A673 (cell line): ENCODE measurements at regions not wholly inside any gene's neighbourhood (a gene's known extent, or its start where the extent isn't known, plus 50 kb on each side); places are given as distances from the start of the nearest gene placed in this dataset.

Experiments used
- BruUV-seq: library from RNA; stranded (reverse); fragments of 400-500 nt; replicated peaks from 2 replicates; lab custom pipeline; 2021; lab: Mats Ljungman, UMichigan
- CTCF ChIA-PET: fragments of 300-600 bp; sonication (Branson Sonifier 250); formaldehyde crosslinking; loops from one replicate; lab custom pipeline; 2022; ENCODE audit warnings: antibody characterized with exemption; lab: Charles Lee
- POLR2A ChIA-PET: fragments of 300-600 bp; sonication (Branson Sonifier 250); formaldehyde crosslinking; loops from one replicate; lab custom pipeline; 2022; ENCODE audit warnings: antibody characterized with exemption; ENCODE audit not compliant: low non-redundant PET; lab: Charles Lee
- DNase-seq: peaks from one replicate; pipeline ENCODE4 v3.0.0-alpha.2; 2015; ENCODE audit warnings: low spot score
- H3K27ac ChIP-seq: fragments of 200-600 bp; sonication (generic); 2 replicates; pipeline ENCODE4 v1.5.1; 2016; ENCODE audit warnings: mixed run types, low read depth, mild to moderate bottlenecking, mixed read lengths, antibody characterized with exemption, low read length; ENCODE audit not compliant: poor library complexity, severe bottlenecking
- H3K27me3 ChIP-seq: fragments of 200-600 bp; sonication (generic); replicated peaks from 2 replicates; pipeline ENCODE4 v1.6.1; 2017; ENCODE audit warnings: mixed run types, low read depth, mild to moderate bottlenecking, mixed read lengths, antibody characterized with exemption, low read length; ENCODE audit not compliant: insufficient read depth, poor library complexity
- H3K36me3 ChIP-seq: fragments of 200-600 bp; sonication (generic); 2 replicates; pipeline ENCODE4 v1.6.1; 2016; ENCODE audit warnings: mixed run types, mild to moderate bottlenecking, mixed read lengths, antibody characterized with exemption, low read length; ENCODE audit not compliant: insufficient read depth, poor library complexity, severe bottlenecking
- H3K4me1 ChIP-seq: fragments of 200-600 bp; sonication (generic); 2 replicates; pipeline ENCODE4 v1.6.1; 2017; ENCODE audit warnings: mixed run types, mild to moderate bottlenecking, mixed read lengths, antibody characterized with exemption, low read length; ENCODE audit not compliant: insufficient read depth, poor library complexity, severe bottlenecking
- H3K4me3 ChIP-seq: fragments of 200-600 bp; sonication (generic); 2 replicates; pipeline ENCODE4 v1.5.1; 2016; ENCODE audit warnings: low read depth, mixed run types, mild to moderate bottlenecking, mixed read lengths, low read length; ENCODE audit not compliant: poor library complexity, severe bottlenecking
- H3K9me3 ChIP-seq: fragments of 200-600 bp; sonication (generic); 2 replicates; pipeline ENCODE4 v1.6.1; 2016; ENCODE audit warnings: mixed run types, low read depth, mild to moderate bottlenecking, mixed read lengths, antibody characterized with exemption, low read length; ENCODE audit not compliant: poor library complexity, severe bottlenecking
- CTCF ChIP-seq: fragments of 300-800, 200-600 bp; sonication (generic); conservative IDR thresholded peaks from 2 replicates; pipeline ENCODE4 v1.5.1; 2017; ENCODE audit warnings: low read depth, mild to moderate bottlenecking, antibody characterized with exemption, low read length, moderate library complexity, mixed read lengths
- EZH2 ChIP-seq: fragments of 200-600 bp; sonication (generic); IDR thresholded peaks from 2 replicates; pipeline ENCODE4 v1.6.1; 2017; ENCODE audit warnings: borderline replicate concordance, low read depth, mild to moderate bottlenecking, mixed read lengths, antibody characterized with exemption, low read length; ENCODE audit not compliant: poor library complexity, severe bottlenecking
- intact Hi-C: fragments of 100-400 bp; cut with micrococcal nuclease; formaldehyde crosslinking; loops from one replicate; pipeline ENCODE4 v1.10.0; 2022; ENCODE audit not compliant: unreplicated experiment

GRCh38 chr3:6734395-6734746 lies 126.5 kb upstream of the GRM7 start:
- H3K27me3 ChIP-seq = no peaks in the 10 kb centered on the region
- H3K4me3 ChIP-seq = no peak overlapping the region
- no peak for TF ChIP-seq CTCF
- no peak for TF ChIP-seq EZH2
- H3K36me3 ChIP-seq = no peaks in the 10 kb centered on the region
- H3K9me3 ChIP-seq = peaks cover under 1% of the 10 kb centered on the region
- DNase-seq = no peak
- H3K4me1 ChIP-seq = no peaks in the 10 kb centered on the region
- H3K27ac ChIP-seq = no peak overlapping the region
- CTCF ChIA-PET = no interaction called here
- no TSS peak for BruUV-seq
- POLR2A ChIA-PET = no interaction called here
- intact Hi-C loops = no loop called here

- H3K27ac ChIP-seq = no peak overlapping the region
- no peaks in the 10 kb centered on the region for H3K27me3 ChIP-seq
- H3K4me1 ChIP-seq = no peaks in the 10 kb centered on the region
- intact Hi-C loops = no loop called here
- TF ChIP-seq CTCF (no peak), EZH2 (no peak)
- no peaks in the 10 kb centered on the region for H3K9me3 ChIP-seq
- DNase-seq = no peak
- BruUV-seq = no TSS peak
- POLR2A ChIA-PET = no interaction called here
- no peak overlapping the region for H3K4me3 ChIP-seq
- no peaks in the 10 kb centered on the region for H3K36me3 ChIP-seq
- CTCF ChIA-PET = no interaction called here
Observed at GRCh38 chr3:6736836-6737629, 123.9 kb upstream of the GRM7 start.

GRCh38 chr3:6737630-6738029 lies 123.3 kb upstream of the GRM7 start:
- H3K27ac ChIP-seq = no peak overlapping the region
- no peaks in the 10 kb centered on the region for H3K4me1 ChIP-seq
- no peak overlapping the region for H3K4me3 ChIP-seq
- no peaks in the 10 kb centered on the region for H3K36me3 ChIP-seq
- no peaks in the 10 kb centered on the region for H3K27me3 ChIP-seq
- CTCF ChIA-PET = no interaction called here
- POLR2A ChIA-PET = no interaction called here
- no peak for DNase-seq
- TF ChIP-seq EZH2 (no peak), CTCF (no peak)
- no peaks in the 10 kb centered on the region for H3K9me3 ChIP-seq
- BruUV-seq = no TSS peak
- intact Hi-C loops = no loop called here
